ENCODE measurements at regions not wholly inside any gene's neighbourhood (a gene's known extent, or its start where the extent isn't known, plus 50 kb on each side); places are given as distances from the start of the nearest gene placed in this dataset.

DNA sequence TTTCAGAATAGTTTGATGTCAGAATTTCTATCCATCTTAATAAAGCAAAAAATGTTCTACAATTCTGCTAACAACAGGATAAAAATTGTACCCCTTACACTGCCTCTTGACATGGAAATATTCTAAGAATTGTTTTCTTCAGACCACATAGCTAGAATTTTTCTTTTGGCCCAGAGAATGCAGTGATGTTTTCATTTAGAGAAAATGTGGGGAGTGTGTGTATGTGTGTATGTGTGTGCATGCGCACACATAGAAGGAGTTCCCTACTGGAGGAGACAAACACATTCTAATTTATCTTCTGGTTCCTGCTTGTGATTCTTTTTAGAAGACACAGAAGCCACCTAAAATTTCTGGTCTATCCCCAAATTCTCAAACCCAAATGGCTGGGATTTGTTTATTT lies 1145.7 kb downstream of the VRK1 start:
- intact Hi-C loops (cut with micrococcal nuclease) (no loop called here), dilution Hi-C loops (cut with MboI; ENCODE audit: extremely low pct_ligation_motif_present, low sequenced_read_pairs) (no loop called here)
- Histone ChIP-seq H3K9ac (replicated peaks; ENCODE audit: extremely low read depth, insufficient read depth, low read length) (no peak overlapping the region), H3K36me3 (ENCODE audit: control insufficient read depth in 2 of 2, extremely low read depth in 1 of 2, insufficient read depth in 2 of 2, low read length in 2 of 2) (no peaks in the 10 kb centered on the region), H3K9me3 (replicated peaks; ENCODE audit: control insufficient read depth, insufficient read depth, low read length) (peaks cover 6% of the 10 kb centered on the region), H3K27me3 (ENCODE audit: control insufficient read depth in 2 of 2, insufficient read depth in 2 of 2, low read length in 2 of 2) (no peaks in the 10 kb centered on the region), H3K27ac (ENCODE audit: insufficient read depth, low read depth, low read length) (no peak overlapping the region), H3K9me1 (replicated peaks; ENCODE audit: control insufficient read depth, extremely low read depth, insufficient read depth, low read length) (no peaks in the 10 kb centered on the region), H3K79me2 (ENCODE audit: control insufficient read depth, insufficient read depth, low read length) (no peaks in the 10 kb centered on the region), H4K20me1 (replicated peaks; ENCODE audit: control insufficient read depth, extremely low read depth, insufficient read depth, low read length) (no peaks in the 10 kb centered on the region), H2AFZ (ENCODE audit: low read depth, low read length) (no peak overlapping the region), H3K4me1 (ENCODE audit: control insufficient read depth, extremely low read depth, insufficient read depth, low read length) (no peaks in the 10 kb centered on the region), H3K4me3 (replicated peaks in 1 of 3; ENCODE audit: insufficient read depth in 1 of 3, low read depth in 1 of 3, low read length in 3 of 3) (no peak overlapping the region), H3K4me2 (ENCODE audit: insufficient read depth, low read length) (no peak overlapping the region)
- FAIRE-seq (no peak), DNase-seq (ENCODE audit: low read depth, low spot score) (no peak)
- no TSS peak for BruUV-seq (replicated peaks)
- TF ChIP-seq POLR2A (IDR thresholded peaks at IDR 0.05; ENCODE audit: low read depth, low read length): no peak
- no peak for TF ChIP-seq POLR2AphosphoS5 (IDR thresholded peaks at IDR 0.05; ENCODE audit: insufficient read depth, low read depth, low read length)
- TF ChIP-seq, protein P1, sequence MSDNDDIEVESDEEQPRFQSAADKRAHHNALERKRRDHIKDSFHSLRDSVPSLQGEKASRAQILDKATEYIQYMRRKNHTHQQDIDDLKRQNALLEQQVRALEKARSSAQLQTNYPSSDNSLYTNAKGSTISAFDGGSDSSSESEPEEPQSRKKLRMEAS (IDR thresholded peaks at IDR 0.05; ENCODE audit: insufficient read depth, insufficient read length): no peak
- TF ChIP-seq FOS (IDR thresholded peaks at IDR 0.05; ENCODE audit: borderline replicate concordance, insufficient read depth, low read length): no peak
- ChIA-PET CTCF (no interaction called here), POLR2A (no interaction called here)

DNA sequence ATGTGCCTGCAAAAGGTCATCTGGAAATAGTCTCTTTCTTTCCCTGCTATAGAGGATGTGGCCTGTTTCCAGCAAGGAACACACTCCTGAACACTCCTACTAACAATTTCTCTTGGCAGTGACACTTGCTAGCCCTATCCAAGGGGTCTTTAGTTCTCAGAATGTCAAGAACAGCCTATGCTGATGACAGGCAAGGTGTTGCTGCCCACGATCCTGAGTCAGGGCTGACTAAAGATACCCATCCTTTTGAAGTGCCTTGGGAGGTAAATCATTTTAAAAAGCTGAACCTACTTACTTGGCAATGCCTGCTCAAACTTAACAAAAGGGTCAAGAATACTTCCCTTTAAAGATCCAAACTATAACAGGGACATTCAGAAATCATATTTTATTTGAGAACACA lies 1146.4 kb downstream of the VRK1 start:
- Histone ChIP-seq H3K27me3 (ENCODE audit: control insufficient read depth in 2 of 2, insufficient read depth in 2 of 2, low read length in 2 of 2) (no peaks in the 10 kb centered on the region), H3K79me2 (ENCODE audit: control insufficient read depth, insufficient read depth, low read length) (no peaks in the 10 kb centered on the region), H3K27ac (ENCODE audit: insufficient read depth, low read depth, low read length) (no peak overlapping the region), H4K20me1 (replicated peaks; ENCODE audit: control insufficient read depth, extremely low read depth, insufficient read depth, low read length) (no peaks in the 10 kb centered on the region), H2AFZ (ENCODE audit: low read depth, low read length) (no peak overlapping the region), H3K4me2 (ENCODE audit: insufficient read depth, low read length) (no peak overlapping the region), H3K9ac (replicated peaks; ENCODE audit: extremely low read depth, insufficient read depth, low read length) (no peak overlapping the region), H3K36me3 (ENCODE audit: control insufficient read depth in 2 of 2, extremely low read depth in 1 of 2, insufficient read depth in 2 of 2, low read length in 2 of 2) (no peaks in the 10 kb centered on the region), H3K4me1 (ENCODE audit: control insufficient read depth, extremely low read depth, insufficient read depth, low read length) (no peaks in the 10 kb centered on the region), H3K9me1 (replicated peaks; ENCODE audit: control insufficient read depth, extremely low read depth, insufficient read depth, low read length) (no peaks in the 10 kb centered on the region), H3K9me3 (replicated peaks; ENCODE audit: control insufficient read depth, insufficient read depth, low read length) (peaks cover 6% of the 10 kb centered on the region), H3K4me3 (replicated peaks in 1 of 3; ENCODE audit: insufficient read depth in 1 of 3, low read depth in 1 of 3, low read length in 3 of 3) (no peak overlapping the region)
- POLR2A ChIA-PET: no interaction called here
- CTCF ChIA-PET: no interaction called here
- dilution Hi-C loops (cut with MboI; ENCODE audit: extremely low pct_ligation_motif_present, low sequenced_read_pairs) (no loop called here), intact Hi-C loops (cut with micrococcal nuclease) (no loop called here)
- FAIRE-seq: no peak
- BruUV-seq (replicated peaks): no TSS peak
- no peak for TF ChIP-seq POLR2A (IDR thresholded peaks at IDR 0.05; ENCODE audit: low read depth, low read length)
- TF ChIP-seq CTCF (IDR thresholded peaks at IDR 0.05; ENCODE audit: extremely low read depth in 1 of 2, insufficient read depth in 1 of 2, low read depth in 1 of 2, low read length in 2 of 2): no peak
- no peak for TF ChIP-seq MYC (IDR thresholded peaks at IDR 0.05; ENCODE audit: low read depth, low read length)
- TF ChIP-seq GATA2 (IDR thresholded peaks at IDR 0.05; ENCODE audit: insufficient read depth, insufficient read length, low read depth, low read length): no peak
- TF ChIP-seq EZH2 (IDR thresholded peaks at IDR 0.05; ENCODE audit: borderline replicate concordance, low read depth, low read length, severe bottlenecking): no peak
- TF ChIP-seq JUN (IDR thresholded peaks at IDR 0.05; ENCODE audit: borderline replicate concordance, insufficient read depth, insufficient read length, low read depth): no peak
- no peak for TF ChIP-seq POLR2AphosphoS5 (IDR thresholded peaks at IDR 0.05; ENCODE audit: insufficient read depth, low read depth, low read length)
- no peak for TF ChIP-seq FOS (IDR thresholded peaks at IDR 0.05; ENCODE audit: borderline replicate concordance, insufficient read depth, low read length)
- no peak for DNase-seq (ENCODE audit: low read depth, low spot score)
